Medulla oblongata (tissue), 1 donor: ENCODE measurements at regions not wholly inside any gene's neighbourhood (a gene's known extent, or its start where the extent isn't known, plus 50 kb on each side); places are given as distances from the start of the nearest gene placed in this dataset.

Experiments
- DNase-seq: peaks from one replicate; pipeline ENCODE4 v3.0.0-alpha.2; 2015; ENCODE audit errors: extremely low spot score

GRCh38 chr7:26513948-26514347 is 222.3 kb downstream of the SNX10 start:
- DNase-seq, result no peak

DNA sequence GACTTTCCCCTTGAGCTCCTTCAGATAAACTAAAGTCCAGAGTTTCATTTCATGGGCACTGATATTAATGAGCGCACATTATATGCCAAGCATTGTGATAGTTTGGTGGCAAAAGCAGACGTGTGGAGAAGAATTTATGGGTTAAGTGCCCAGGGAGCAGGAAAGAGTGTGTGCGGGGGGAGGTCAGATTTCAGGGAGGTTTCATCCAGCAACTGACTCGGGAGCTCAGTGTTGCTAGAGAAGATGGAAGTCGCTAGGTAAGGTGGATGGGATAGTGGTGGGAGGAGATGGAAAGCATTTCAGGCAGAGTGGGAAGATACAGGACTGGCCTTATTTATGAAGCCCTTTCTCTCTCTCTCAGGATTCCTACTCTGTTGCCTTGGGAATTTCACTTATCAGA is 223.0 kb downstream of the SNX10 start:
- DNase-seq, result no peak

DNA sequence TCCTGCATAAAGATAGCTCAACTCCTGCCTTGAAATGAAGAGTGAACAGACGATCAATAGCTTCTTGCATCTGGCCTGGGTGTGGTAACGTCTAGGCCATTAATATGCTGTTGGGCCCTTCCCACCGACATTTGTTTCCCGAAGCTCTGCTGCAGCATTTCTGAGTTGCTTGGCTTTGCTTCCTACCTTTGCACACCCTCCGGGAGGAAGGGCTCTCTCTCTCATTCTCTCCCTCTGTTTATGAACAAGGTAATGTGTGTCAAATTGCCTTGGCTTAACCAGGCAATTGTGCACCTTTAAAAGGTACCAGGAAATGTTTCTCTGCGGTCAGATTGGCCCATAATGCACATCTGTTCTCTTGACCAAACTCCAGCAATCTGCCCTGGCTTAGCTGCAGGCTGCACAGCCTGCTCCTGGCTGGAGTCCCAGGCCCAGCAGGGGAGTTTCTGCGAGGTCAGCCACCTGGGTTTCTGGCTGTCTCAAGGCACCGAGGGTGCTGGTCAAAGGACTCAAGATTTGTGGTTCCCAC is 223.7 kb downstream of the SNX10 start:
- DNase-seq, result no peak

GRCh38 chr7:26520483-26520882 is 228.8 kb downstream of the SNX10 start:
- DNase-seq, result no peak

DNA sequence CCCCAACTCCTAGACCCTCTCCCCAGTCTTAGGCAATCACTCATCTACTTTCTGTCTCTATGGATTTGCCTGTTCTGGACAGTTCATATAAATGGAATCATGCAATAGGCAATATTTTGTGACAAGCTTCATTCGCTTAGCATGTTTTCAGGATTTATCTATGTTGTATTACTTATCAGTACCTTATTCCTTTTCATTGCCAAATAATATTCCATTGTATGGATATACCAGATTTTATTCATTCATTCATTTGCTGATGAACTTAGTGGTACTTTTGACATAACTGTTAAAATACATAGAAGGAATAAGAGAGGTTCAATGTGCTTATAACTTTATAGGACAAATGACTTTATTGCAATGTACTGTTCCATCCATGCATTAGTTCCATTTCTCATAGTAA is 231.0 kb downstream of the SNX10 start:
- DNase-seq, result no peak

- no peak for DNase-seq
Observed at GRCh38 chr7:26525398-26526264, 234.0 kb downstream of the SNX10 start.

DNA sequence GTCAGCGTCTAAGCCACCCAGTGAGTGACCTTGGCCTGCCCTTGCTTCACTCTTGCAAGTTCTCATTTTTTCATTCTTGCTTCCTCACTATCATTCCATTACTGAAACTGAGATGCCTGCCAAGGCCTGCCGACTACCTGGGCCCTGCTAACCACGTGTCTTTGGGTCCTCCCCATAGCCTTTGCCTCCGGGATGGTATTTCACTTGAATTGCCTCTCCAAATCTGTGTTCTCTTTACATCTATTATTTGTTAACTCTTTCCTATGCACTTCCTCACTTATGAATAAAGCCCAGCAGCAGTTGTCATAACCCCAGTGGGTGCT is 234.6 kb downstream of the SNX10 start:
- DNase-seq, result no peak

- DNase-seq, result no peak
Observed at GRCh38 chr7:26531926-26532325, 240.3 kb downstream of the SNX10 start.

- no peak for DNase-seq
Observed at GRCh38 chr7:26532471-26532870, 240.8 kb downstream of the SNX10 start.

GRCh38 chr7:26533217-26533616 is 241.6 kb downstream of the SNX10 start:
- DNase-seq, result no peak

DNA sequence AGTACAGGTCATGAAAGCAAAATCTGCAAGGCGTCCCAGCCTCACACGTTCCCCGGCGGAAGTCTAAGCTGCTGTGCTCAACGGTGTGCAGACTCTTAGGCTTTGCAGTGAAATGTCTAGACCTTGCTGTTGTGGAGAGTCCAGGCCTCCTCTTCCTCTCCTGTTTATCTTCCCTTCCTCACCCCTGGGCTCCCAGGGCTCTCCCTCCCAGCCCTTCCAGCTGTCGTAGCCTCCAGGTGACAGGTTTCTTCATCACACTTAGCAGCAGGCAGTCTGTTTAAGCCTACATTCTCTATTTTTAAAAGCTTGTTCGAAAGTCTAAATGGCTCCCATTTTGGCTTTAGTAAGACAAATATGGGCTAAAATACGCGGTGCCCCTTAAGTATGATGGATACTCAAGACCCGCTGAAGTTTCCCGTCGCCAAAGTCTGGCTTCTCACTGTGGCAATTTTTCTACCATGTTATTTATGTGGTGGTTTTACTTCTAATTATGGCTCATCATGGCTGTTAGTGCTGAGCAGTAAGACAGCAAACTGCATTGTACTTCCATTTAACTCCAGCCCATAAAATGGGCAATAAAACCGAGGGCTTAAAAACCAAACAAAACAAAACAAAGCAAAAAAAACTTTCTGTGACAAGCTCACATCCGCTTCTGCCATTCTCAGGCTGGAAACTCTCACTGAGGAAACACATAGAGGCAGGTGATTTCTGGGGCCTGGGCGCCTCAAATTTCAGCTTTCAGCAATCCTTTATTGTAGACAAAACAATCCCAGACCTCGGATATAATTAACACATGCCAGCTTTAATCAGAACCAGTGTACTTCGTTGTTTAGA is 243.2 kb downstream of the SNX10 start:
- DNase-seq, result no peak

GRCh38 chr7:26535483-26536007 is 243.9 kb downstream of the SNX10 start:
- DNase-seq, result no peak

DNA sequence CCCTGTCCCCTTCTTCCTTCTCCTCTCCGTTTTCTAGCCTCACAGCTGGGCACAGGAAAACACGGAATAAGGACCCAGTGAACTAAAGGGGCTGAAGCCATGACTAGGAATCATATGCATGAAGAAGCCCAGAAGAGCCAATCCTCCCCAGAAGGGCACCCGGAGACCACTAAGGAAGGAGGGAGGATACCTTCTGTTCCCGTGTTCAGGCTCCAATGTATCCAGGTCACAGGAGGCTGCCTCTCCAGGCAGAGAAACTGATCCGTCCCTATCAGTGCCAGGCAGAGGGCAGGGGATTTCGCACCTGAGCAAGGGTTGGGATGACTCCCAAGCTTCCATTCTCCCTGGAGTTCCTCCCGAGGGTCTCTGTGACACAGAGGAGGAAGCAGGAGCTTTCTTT is 246.6 kb downstream of the SNX10 start:
- DNase-seq, result no peak

GRCh38 chr7:26538689-26539088 is 247.0 kb downstream of the SNX10 start:
- no peak for DNase-seq

- no peak for DNase-seq
Observed at GRCh38 chr7:26543340-26543739, 251.7 kb downstream of the SNX10 start.

DNA sequence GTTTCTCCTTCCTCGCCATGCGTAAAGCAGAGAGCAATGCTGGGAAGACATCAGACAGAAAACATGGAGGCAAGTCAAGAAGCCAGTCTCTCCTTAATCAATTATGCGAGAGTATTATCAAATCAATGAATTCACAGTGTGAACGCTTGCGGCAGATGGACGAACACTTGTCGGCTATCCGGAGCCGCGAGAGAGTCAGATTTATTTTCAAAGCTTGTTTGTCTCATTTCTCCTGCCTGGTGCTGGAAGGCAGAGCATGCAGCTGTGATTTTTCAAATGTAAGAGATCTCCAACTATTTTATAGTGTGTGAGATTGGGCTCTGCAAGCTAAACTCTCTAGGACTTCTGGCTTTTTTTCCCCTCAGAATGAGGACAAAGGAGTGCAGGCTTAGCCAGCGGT is 252.3 kb downstream of the SNX10 start:
- no peak for DNase-seq

GRCh38 chr7:26546508-26547053 is 254.9 kb downstream of the SNX10 start:
- no peak for DNase-seq

DNA sequence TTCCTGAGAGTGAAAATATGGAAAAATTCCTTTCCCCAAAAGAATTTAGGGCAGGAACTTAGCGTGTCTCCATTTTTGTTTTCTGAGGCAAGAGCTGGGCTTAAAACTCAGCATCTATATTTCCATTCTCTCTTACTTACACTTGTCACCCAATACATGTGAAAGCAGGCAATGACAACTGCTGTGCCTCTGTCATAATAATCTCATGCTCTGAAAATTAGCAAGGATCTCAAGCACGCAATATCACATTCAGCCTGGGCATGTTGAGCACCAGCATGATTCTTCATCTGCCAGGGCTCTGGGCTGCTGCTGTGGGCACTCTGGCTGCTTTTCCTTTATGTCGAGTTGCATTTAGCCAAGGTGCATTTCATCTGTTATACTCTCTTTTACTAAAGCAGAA is 255.5 kb downstream of the SNX10 start:
- DNase-seq, result no peak

GRCh38 chr7:26549281-26549944 is 257.8 kb downstream of the SNX10 start:
- no peak for DNase-seq

DNA sequence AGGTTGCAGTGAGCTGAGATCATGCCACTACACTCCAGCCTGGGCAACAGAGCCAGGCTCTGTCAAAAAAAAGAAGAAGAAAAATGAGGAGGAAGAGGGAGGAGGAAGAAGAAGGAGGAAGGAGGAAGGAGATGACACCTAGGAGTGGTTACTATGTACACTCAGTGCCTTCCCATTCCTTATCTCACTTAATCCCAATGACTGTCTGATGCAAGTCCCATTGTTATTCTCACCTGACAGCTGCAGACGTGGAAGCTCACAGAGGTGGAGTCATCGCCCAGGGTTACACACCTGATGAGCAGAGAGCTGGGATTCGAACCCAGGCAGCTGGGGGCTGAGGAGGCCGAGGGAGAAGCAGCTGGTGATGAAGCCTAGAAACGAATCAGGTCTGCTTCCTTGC is 258.8 kb downstream of the SNX10 start:
- no peak for DNase-seq

- no peak for DNase-seq
Observed at GRCh38 chr7:26551740-26552139, 260.1 kb downstream of the SNX10 start.

- no peak for DNase-seq
Observed at GRCh38 chr7:26553128-26553527, 261.5 kb downstream of the SNX10 start.
